NCI-H1930 (cell line): ENCODE measurements at regions not wholly inside any gene's neighbourhood (a gene's known extent, or its start where the extent isn't known, plus 50 kb on each side); places are given as distances from the start of the nearest gene placed in this dataset.
"Not testable (repeated sequence)": the region's sequence is repeated elsewhere in the genome, so short reads cannot be mapped to it uniquely, and the experiment has no call there.

ENCODE experiments used
- DNase-seq, 2 experiments: peaks; one replicate each; lab custom pipeline; 2025; lab: John Stamatoyannopoulos, UW

- DNase-seq: no peak
Observed at GRCh38 chr12:46711756-46712155, 114.0 kb downstream of the SLC38A4 start.

- DNase-seq: no peak
Observed at GRCh38 chr12:46710125-46710743, 115.6 kb downstream of the SLC38A4 start.

- no peak for DNase-seq
Observed at GRCh38 chr12:46702581-46703344, 123.0 kb downstream of the SLC38A4 start.

GRCh38 chr12:46701356-46701755 is 124.4 kb downstream of the SLC38A4 start:
- no peak for DNase-seq

DNA sequence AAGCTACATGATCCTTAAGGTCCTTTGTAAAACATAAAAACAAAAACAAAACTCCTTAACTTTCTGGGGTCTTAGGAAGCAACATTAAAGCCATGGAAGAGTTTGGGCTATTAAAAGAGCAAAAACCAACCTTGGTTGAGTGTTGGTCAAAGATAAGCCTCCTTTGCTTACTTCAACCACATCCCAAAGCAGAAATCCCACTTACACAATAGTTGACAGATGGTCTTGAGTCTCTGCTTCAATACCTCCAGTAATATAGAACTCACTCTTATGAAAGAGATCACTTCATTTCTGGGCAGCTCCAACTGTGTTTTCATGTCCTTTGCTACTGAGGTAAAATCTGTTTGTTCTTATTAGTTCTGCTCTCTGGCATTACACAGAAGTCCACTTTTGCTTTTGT is 125.8 kb downstream of the SLC38A4 start:
- no peak for DNase-seq

DNA sequence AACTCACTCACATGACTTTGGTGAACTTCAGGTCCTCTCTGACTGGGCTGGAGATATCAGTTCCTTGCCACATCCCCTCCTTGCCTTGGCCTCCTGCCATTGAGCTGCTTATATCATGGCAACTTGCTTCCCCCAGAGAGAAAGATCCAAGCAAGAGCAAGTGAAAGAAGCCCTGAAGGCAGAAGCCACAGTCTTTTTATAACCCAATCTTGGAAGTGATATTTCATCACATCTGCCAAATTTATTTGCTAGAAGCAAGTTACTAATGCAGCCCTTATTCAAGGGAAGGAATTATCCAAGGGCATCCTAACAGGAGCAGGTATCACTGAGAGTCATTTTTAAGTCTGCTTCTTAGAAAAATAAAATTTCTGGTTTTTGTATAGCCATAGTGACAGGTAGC is 127.8 kb downstream of the SLC38A4 start:
- no peak for DNase-seq

DNA sequence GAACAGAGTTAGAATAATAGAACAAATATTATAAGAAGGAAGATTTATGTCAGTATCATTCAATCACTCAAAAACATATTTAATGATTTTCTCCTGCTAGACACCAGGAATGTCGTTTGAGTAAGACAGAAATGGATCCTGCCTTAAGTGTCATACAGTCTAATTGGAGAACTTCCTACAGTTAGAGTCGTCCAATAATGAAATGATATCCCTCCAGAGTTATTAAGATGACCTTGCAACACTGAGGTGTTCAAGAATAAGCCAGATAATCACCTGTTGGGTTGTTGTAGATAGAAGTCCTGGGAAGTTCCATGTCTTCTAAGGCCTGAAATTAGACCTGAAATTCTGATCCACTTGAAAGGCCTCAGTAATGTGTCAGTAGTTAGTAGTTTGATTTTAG is 132.3 kb downstream of the SLC38A4 start:
- DNase-seq: no peak

DNA sequence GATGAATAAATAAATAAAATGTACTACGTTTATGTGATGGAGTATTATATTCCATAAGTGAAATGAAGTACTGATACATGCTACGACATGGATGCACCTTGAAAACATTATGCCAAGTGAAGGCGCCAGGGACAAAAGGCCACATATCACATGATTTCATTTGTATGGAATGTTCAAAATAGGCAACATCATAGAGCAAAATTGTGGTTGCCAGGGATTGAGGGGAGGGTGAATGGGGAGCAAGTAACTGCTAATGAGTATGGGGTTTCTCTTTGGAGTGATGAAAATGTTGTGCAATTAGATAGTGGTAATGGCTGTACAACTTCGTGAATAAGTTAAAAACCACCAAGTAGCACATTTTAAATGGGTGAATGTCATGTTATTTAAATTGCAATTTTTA is 132.8 kb downstream of the SLC38A4 start:
- no peak for DNase-seq

DNA sequence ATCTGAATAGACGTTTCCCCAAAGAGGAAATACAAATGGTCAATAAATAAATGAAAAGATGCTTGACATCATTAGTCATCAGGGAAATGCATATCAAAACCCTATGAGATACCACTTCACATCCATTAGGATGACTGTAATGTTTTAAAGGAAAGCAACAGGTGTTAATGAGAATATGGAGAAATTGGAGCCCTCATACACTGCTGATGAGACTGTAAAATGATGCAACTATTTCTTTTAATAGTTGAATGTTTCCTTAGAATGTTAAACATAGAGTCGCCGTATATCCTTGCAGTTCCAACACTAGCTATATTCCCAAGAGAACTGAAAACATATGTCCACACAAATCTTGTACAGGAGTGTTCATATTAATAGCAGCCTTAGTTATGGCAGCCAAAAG is 133.2 kb downstream of the SLC38A4 start:
- no peak for DNase-seq

- DNase-seq: no peak
Observed at GRCh38 chr12:46686267-46686942, 139.4 kb downstream of the SLC38A4 start.

DNA sequence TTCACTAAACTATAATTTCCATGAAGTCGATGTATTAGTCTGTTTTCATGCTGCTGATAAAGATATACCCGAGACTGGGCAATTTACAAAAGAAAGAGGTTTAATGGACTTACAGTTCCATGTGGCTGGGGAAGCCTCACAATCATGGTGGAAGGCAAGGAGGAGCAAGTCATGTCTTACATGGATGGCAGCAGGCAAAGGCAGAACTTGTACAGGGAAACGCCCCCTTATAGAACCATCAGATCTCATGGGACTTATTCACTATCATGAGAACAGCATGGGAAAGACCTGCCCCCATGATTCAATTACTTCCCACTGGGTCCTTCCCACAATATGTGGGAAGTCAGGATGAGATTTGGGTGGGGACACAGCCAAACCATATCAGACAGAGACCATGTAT is 141.6 kb downstream of the SLC38A4 start:
- not testable (repeated sequence) for DNase-seq

GRCh38 chr12:46682148-46682547 is 143.6 kb downstream of the SLC38A4 start:
- DNase-seq: no peak

DNA sequence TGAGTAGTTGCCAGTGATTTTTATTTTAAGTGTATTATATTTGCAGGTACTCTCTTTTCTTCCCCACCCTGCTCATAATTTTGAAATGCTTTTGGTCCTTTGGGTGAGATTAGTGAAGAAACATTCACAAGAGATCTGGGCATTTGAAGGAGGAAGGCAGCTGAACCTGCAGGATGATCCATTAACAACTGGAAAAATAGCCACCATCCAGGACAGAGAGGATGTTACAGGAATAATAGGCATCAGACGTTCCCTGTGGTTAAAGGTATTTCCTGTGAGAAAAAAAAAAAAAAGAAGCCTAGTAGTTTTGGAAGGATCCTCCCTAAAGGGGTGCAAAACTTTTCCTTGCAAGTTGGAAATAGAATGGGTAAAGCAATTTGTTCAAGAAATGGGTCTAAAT is 145.3 kb downstream of the SLC38A4 start:
- no peak for DNase-seq

DNA sequence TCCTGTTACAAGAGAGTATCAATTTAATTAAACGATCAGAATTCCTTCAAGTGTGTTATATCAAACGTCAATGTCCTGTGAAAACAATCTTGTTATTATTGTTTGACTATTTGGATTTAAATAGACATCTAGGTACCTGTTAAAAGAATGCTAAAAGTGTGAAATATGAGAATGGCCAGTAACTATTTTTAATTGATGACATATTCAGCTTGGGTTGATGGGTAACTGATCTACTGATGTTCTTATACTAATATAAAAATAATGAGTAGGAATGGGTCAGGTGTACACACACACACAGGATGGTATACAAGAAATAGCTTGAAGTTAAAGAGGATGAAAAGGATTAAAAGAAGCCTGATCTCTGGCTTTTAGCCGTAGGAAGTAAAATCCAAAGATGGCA is 146.0 kb downstream of the SLC38A4 start:
- no peak for DNase-seq

DNA sequence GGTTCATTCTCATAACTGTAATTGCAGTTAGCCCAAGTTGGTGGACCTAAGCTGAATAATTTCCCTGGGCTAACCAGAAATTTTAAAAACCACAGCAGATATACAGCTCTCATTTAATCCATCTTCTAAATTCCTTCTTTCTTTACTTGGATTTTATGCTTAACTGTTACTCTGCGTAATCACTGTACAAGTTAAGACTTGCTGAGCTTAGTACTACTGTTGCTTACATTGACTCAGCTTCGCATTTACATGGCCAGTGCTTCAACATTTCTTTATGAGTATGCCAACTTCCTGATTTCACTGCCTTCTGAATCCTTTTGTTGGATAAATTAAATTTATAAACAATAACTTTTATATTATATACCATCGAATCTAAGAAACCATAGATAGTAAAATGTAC is 147.4 kb downstream of the SLC38A4 start:
- DNase-seq: no peak

GRCh38 chr12:46677749-46678148 is 148.0 kb downstream of the SLC38A4 start:
- DNase-seq: peak; percentile 29 to 74

DNA sequence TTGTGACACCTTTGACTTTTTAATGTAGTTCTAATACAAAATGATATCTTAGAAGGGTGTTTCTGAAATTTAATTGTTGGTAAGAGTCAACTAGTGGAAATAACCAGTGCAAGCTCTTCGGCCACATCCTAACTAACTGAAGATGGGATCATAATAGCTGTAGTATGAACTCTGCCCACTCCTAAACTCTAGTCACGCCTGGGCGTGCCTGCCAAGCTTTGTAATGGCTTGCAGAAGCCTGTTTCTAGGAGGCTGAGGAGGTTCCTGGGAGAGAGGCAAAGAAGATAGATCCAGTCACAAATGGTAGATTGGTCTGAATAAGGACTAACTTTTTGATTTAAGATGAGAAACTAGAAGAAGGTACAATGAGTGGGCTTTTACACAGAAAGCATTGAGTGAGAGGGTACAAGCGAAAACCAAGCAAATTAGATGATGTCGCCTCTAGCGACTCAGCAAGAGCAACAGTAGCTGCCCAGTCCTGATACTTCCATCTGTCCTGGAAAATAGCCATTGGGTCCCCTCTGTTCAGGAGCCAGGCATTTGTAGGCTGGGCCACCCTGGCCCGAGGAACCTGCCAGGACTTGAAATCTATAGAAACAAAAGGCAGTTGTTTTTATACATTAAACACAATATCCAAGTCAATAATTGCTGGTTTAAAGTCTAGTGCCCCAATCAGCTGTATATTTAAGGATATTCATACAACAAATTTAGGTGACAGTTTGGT is 148.8 kb downstream of the SLC38A4 start:
- no peak for DNase-seq

GRCh38 chr12:46676396-46676795 is 149.4 kb downstream of the SLC38A4 start:
- DNase-seq: no peak

GRCh38 chr12:46675736-46676135 is 150.1 kb downstream of the SLC38A4 start:
- peak in 1 of 2 experiments; percentile 40 for DNase-seq

- DNase-seq: no peak
Observed at GRCh38 chr12:46674800-46675199, 151.0 kb downstream of the SLC38A4 start.

- DNase-seq: no peak
Observed at GRCh38 chr12:46674129-46674528, 151.7 kb downstream of the SLC38A4 start.

DNA sequence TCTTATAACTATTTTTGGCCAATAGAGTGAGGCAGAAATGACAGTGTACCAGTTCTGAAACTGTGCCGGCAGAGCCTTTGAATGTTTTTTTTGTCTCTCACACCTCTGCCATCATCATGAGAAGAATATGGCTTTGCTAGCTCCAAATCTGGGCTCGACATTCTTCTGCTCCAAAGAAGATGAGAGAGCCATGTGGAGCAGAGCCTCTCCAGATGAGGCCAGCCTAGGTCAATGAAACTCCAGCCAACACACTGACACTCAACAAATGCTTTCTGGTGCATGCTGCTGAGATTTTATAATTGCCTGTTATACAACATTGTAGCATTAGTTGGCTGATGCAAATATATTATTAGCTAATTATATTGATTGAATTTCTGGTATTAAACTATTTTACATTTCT is 154.7 kb downstream of the SLC38A4 start:
- no peak for DNase-seq

- DNase-seq: no peak
Observed at GRCh38 chr12:46670636-46671035, 155.2 kb downstream of the SLC38A4 start.
